ENCODE measurements at regions not wholly inside any gene's neighbourhood (a gene's known extent, or its start where the extent isn't known, plus 50 kb on each side); places are given as distances from the start of the nearest gene placed in this dataset.
"Not testable (repeated sequence)": the region's sequence is repeated elsewhere in the genome, so short reads cannot be mapped to it uniquely, and the experiment has no call there.

DNA sequence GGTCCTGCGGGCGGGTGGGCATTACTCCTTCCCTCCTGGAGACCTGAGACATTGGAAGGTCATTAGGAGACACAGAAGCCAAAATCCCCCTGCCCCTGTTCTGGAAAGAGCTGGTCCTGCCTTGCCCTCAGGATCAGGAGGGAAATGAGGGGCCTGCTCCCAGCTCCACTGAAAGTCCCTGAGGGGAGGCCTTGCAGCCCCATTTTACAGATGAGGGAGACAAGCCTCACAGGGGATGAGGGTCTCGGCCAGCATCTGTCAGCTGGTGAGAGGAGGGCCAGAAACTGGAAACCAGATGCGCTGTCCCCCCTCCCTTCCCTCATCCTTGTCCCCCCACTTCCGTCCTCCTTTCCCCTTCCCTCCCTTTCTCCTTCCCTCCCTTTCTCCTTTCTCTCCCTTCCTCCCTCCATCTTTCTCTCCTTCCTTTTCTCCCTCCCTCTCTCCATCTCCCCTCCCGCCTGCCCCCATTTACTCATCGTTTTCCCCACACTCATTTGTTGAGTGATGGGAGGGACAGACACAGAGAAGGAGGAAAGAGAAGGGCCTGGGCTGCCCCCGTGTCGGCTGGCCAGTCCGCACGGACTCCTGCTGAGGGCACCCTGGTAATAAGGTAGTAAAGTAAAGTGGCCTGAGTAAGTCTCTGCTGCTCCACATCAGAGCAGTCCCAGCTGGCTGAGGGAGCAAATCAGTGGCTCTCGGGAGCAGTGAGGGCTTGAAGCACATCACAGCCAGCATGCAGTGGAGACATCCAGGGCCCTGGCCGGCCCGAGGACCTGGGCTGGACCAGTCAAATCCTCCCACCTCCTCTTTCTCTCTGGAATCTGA is 112.4 kb upstream of the ALDH1A3 start:
- DNase-seq = no peak

- no peak for DNase-seq
Observed at GRCh38 chr15:100768501-100768931, 111.1 kb upstream of the ALDH1A3 start.

DNA sequence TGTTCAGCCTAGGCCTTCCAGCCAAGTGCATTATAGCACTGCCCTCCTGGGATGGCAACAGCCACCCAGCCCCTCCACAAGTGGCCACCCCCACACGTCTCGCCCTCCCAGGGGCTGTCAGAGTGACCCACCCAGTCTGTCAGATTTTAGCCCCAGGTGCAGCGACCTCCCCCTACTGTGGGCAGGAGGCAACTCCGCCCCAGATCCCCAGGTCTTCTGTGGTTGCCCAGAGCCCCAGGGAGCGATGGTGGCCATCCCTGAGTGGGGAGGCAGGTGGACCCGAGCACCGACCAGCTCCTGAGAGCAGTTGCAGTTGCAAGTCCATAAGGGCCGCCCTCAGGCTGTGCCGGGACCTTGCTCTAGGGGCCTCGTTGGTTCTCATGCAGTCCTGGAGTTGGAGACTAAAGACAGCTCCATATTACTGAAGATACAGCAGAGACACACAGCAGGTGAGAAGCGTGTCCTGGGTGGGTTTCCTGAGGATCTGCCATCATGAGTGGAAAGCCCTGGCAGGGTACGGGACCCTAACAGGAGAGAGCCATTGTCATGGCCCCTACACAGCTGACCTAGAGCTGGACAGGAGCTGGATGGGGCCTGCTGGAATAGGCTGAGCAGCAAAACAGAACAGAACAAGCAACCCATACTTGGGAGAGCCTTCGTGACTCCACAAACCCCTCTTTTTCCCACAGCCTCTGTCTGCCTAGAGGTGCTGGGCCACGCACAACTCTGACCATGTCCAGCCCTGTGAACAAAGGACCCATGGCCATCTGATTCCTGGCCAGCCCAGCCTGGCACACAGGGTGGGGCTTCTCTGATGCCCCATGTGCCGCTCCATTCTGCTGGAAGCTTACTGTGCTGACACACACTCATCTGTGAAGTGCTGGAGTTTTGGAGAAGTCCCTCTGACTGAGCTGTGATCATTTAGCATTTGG is 110.3 kb upstream of the ALDH1A3 start:
- DNase-seq = no peak

DNA sequence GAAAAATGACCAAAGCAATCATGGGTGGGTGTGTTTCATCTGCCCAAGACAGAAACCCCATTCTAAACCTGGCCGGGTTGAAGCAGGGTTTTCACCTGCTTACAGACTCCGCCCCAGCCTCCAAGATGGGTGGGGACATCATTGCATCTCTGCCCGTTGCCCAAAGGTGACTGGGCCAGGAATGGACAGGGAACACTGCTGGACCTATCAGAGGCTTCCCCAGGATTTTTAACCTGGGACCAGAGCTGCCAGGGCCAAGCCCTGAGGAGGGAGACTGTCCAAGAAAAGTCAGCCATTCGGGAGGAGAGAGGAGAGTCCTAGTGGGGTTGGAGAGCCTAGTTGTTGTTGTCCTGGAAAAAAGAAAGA is 109.7 kb upstream of the ALDH1A3 start:
- no peak for DNase-seq

GRCh38 chr15:100770661-100771584 is 108.7 kb upstream of the ALDH1A3 start:
- no peak for DNase-seq

DNA sequence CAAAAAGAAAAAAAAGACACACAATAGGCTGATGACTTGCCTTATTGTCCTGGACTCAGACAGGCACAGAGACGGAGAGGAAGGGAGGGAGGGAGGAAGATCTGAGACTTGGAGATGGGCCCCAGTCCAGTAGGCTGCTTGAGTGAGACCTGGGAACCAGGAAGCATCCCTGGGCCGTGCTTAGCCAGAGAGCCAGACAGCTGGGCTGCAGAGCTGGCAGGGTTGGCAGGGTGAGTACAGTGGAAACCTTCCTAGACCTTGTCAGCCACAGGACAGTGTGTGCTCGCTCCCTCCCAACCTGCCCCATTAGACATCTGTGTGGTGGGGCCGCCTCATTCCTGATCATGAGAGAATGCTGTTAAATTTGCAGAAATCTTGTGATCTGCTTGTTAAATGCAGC is 107.9 kb upstream of the ALDH1A3 start:
- no peak for DNase-seq

GRCh38 chr15:100772478-100772877 is 107.2 kb upstream of the ALDH1A3 start:
- DNase-seq = no peak

- no peak for DNase-seq
Observed at GRCh38 chr15:100772892-100773520, 106.6 kb upstream of the ALDH1A3 start.

GRCh38 chr15:100774044-100774443 is 105.6 kb upstream of the ALDH1A3 start:
- not testable (repeated sequence) for DNase-seq

DNA sequence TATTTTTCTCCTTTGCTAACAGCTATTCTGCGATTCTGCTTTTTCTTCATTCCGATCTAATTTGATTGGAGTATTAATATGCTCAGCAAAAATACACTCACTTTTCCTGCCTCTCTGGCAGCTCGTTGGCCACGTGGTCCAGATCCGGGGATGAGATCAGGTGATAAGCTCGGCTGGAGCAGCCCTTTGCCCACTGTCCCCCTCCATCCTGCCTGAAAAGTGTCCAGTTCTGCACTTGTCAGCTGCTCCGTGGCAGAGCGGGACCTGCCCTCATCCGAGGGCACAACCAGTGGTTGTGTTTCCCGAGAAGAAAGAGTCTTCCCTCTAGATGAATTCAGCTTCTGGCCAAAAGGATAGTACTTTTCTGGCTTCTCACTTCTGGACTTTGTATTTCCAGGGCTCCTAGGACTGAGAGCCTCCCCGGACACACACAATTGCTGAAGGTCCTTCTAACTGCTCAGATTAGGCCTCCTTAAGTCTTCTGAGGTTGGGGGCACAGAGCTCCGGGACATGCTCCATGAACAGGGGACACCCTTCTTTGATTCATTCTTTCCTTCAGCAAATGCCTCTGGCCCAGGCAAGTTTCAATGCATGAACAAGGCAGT is 103.9 kb upstream of the ALDH1A3 start:
- no peak for DNase-seq

DNA sequence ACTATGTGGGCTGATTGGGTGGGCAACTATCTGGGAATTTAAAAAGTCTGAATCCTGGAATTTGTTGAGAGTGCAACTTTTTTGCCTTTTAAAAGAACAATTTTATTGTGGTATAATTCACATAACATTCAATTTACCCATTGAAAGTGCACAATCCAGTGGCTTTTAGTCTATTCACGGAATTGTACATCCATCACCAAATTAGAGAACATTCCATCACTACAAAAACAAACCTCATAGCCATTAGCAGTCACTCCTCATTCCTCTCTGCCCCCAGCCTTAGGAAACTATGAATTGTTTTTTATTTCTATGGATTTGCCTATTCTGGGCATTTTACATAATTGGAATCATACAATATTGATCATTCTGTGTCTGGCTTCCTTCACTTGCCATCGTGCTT is 101.8 kb upstream of the ALDH1A3 start:
- no peak for DNase-seq

GRCh38 chr15:100778831-100779288 is 100.8 kb upstream of the ALDH1A3 start:
- no peak for DNase-seq

- no peak for DNase-seq
Observed at GRCh38 chr15:100779331-100780207, 100.1 kb upstream of the ALDH1A3 start.

GRCh38 chr15:100780208-100780800 is 99.3 kb upstream of the ALDH1A3 start:
- no peak for DNase-seq

DNA sequence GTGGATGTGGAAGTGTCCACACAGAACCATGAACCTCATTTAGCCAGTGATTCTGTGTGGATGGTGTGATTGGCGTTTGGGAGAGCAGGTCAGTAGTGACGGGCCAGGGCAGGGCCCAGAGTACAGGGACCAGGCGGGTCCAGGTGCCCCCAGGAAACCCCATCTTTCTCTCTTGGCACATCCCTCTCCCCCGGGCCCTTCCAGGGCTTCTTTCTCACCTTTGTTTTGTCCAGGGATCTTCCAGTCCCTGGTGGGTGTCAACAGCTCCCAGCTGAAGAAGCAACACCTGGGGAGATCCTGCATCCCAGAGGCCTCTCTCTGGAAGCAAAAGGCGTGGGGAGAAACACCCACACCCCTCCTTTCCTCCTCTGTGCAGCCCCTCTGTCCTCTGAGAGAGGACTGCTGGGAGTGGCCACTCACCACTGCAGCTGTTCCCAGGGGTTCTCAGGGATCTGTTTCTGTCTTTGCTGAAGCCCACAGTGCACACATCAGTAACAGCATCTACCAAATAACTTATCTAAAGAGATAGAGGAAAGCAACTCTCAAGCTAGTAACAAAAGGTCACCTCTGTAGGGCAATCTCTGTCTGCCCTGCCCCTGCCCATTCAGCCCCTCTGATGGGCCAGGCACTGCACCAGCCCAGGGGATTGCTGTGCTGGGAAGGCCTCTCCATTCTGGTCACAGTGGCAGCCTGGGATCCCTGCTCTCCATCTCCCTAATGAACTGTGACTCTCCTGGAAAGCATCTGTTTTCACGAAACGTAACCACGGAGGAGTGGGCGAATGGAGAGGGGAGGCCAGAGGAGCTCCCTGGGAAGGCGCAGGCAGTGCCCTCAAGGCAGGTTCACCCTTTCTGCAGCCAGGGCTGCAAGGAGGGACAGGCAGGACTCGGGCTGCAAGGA is 98.3 kb upstream of the ALDH1A3 start:
- DNase-seq = no peak

DNA sequence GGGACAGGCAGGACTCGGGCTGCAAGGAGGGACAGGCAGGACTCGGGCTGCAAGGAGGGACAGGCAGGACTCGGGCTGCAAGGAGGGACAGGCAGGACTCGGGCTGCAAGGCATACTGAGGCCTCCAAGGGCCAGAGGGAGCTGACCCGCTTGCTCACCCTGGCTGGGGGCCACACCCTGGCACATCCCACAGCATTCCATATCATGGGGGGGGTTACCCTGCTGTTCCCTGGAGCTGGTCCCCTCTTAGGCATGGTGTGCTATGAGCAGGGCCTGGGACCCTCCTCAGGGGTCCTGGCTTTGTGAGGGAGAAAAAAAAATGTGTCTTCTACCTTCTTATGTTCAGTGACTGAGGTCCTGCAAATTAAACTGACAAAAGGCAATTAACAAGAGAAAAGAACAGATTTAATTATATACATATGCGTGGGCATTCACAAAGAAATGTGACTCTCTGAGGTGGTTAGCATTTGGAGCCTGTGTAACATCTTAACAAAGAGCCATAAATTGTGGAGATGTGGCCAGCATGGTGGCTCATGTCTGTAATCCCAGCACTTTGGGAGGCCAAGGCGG is 97.6 kb upstream of the ALDH1A3 start:
- no peak for DNase-seq

GRCh38 chr15:100783291-100783690 is 96.3 kb upstream of the ALDH1A3 start:
- DNase-seq = no peak

DNA sequence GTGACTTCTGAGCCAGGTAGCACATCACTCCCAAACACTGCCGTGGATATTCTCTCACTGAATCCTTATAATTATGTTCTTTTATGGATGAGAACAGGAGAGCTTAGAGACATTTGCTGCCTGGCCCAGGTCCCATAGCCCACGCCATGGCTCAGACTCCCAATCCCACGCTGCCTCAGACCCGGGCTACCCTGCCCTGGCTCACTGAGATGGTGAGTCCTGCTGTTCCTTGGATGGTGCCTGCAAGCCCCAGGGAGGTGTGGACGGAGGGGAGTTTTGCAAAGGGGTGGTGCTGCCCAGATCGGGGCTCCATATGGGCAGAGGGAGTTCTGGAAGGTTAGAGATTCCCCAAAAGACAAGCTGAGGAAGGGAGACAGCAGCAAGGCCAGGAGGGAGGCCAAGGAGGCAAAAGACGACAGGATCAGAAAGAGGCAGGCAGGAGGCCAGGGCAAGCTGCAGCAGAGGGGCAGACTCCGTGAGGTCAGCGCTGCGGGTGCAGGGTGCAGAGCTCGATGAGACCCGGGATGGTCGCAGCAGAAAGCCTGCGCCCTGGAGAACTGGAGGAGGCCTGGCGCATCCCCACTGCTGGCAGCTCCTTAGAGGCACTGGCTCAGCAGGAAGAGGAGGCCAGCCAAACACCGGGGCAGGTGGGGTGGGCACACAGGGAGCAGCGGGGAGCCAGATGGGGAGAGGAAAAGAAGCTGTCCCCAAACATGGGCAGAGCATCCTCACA is 95.7 kb upstream of the ALDH1A3 start:
- DNase-seq = no peak
